Ishikawa (cell line): ENCODE measurements at regions not wholly inside any gene's neighbourhood (a gene's known extent, or its start where the extent isn't known, plus 50 kb on each side); places are given as distances from the start of the nearest gene placed in this dataset.

Experiments used
- CEBPB ChIP-seq: IDR thresholded peaks from 2 replicates; pipeline ENCODE4 v1.6.1; 2012
- CREB1 ChIP-seq: IDR thresholded peaks from 2 replicates; pipeline ENCODE4 v1.6.1; 2012; ENCODE audit warnings: low read depth
- EGR1 ChIP-seq: IDR thresholded peaks from 2 replicates; pipeline ENCODE4 v1.6.1; 2012
- EP300 ChIP-seq: IDR thresholded peaks from 2 replicates; pipeline ENCODE4 v1.6.1; 2012; ENCODE audit warnings: borderline replicate concordance
- FOXM1 ChIP-seq: IDR thresholded peaks from 2 replicates; pipeline ENCODE4 v1.6.1; 2012; ENCODE audit warnings: low read depth, borderline replicate concordance
- NFIC ChIP-seq: IDR thresholded peaks from 2 replicates; pipeline ENCODE4 v1.6.1; 2012
- RAD21 ChIP-seq: IDR thresholded peaks from 2 replicates; pipeline ENCODE4 v1.6.1; 2012; ENCODE audit warnings: low read depth
- TAF1 ChIP-seq: IDR thresholded peaks from 2 replicates; pipeline ENCODE4 v1.6.1; 2012; ENCODE audit warnings: low read depth, mild to moderate bottlenecking
- TCF12 ChIP-seq: IDR thresholded peaks from 2 replicates; pipeline ENCODE4 v1.6.1; 2012; ENCODE audit warnings: low read depth
- TEAD4 ChIP-seq: IDR thresholded peaks from 2 replicates; pipeline ENCODE4 v1.6.1; 2012
- YY1 ChIP-seq: IDR thresholded peaks from 2 replicates; pipeline ENCODE4 v1.6.1; 2012; ENCODE audit warnings: low read depth
- ZBTB7A ChIP-seq: IDR thresholded peaks from 2 replicates; pipeline ENCODE4 v1.6.1; 2012; ENCODE audit warnings: low read depth
- TF ChIP-seq, protein P1 (sequence below): IDR thresholded peaks from 2 replicates; pipeline ENCODE4 v1.6.1; 2012
- TF ChIP-seq, protein P2 (sequence below): IDR thresholded peaks from 2 replicates; pipeline ENCODE4 v1.6.1; 2012
- TF ChIP-seq, protein P3 (sequence below): IDR thresholded peaks from 2 replicates; pipeline ENCODE4 v1.6.1; 2012; ENCODE audit warnings: low read depth, mild to moderate bottlenecking

DNA sequence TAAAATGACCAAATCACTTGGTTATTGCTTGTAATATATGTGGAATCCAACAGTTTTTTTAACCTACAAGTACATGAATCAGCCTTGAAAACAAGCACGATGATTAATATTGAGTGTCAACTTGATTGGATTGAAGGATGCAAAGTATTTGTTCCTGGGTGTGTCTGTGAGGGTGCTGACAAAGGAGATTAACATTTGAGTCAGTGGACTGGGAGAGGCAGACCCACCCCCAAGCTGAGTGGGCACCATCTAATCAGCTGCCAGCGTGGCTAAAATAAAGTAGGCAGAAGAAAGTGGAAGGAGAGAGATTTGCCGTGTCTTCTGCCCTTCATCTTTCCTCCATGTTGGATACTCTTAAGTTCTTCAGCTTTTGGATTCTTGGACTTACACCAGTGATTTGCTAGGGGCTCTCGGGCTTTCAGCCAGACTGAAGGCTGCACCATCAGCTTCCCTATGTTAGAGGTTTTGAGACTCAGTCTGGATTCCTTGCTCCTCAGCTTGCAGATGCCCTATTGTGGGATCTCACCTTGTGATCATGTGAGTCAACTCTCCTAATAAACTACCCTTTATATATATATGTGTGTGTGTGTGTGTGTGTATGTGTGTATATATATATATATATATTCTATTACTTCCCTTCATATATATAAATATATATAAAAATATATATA lies 118.4 kb upstream of the WDR11 start:
- TF ChIP-seq EGR1 (no peak), EP300 (no peak), YY1 (no peak), NFIC (no peak), TEAD4 (no peak), CREB1 (no peak), CEBPB (no peak), TAF1 (no peak), TCF12 (no peak), RAD21 (no peak), FOXM1 (no peak), ZBTB7A (no peak)
- TF ChIP-seq, protein P1, sequence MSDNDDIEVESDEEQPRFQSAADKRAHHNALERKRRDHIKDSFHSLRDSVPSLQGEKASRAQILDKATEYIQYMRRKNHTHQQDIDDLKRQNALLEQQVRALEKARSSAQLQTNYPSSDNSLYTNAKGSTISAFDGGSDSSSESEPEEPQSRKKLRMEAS, result no peak
- TF ChIP-seq, protein P2, sequence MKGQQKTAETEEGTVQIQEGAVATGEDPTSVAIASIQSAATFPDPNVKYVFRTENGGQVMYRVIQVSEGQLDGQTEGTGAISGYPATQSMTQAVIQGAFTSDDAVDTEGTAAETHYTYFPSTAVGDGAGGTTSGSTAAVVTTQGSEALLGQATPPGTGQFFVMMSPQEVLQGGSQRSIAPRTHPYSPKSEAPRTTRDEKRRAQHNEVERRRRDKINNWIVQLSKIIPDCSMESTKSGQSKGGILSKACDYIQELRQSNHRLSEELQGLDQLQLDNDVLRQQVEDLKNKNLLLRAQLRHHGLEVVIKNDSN, result no peak
- TF ChIP-seq, protein P3, sequence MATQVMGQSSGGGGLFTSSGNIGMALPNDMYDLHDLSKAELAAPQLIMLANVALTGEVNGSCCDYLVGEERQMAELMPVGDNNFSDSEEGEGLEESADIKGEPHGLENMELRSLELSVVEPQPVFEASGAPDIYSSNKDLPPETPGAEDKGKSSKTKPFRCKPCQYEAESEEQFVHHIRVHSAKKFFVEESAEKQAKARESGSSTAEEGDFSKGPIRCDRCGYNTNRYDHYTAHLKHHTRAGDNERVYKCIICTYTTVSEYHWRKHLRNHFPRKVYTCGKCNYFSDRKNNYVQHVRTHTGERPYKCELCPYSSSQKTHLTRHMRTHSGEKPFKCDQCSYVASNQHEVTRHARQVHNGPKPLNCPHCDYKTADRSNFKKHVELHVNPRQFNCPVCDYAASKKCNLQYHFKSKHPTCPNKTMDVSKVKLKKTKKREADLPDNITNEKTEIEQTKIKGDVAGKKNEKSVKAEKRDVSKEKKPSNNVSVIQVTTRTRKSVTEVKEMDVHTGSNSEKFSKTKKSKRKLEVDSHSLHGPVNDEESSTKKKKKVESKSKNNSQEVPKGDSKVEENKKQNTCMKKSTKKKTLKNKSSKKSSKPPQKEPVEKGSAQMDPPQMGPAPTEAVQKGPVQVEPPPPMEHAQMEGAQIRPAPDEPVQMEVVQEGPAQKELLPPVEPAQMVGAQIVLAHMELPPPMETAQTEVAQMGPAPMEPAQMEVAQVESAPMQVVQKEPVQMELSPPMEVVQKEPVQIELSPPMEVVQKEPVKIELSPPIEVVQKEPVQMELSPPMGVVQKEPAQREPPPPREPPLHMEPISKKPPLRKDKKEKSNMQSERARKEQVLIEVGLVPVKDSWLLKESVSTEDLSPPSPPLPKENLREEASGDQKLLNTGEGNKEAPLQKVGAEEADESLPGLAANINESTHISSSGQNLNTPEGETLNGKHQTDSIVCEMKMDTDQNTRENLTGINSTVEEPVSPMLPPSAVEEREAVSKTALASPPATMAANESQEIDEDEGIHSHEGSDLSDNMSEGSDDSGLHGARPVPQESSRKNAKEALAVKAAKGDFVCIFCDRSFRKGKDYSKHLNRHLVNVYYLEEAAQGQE, result no peak

DNA sequence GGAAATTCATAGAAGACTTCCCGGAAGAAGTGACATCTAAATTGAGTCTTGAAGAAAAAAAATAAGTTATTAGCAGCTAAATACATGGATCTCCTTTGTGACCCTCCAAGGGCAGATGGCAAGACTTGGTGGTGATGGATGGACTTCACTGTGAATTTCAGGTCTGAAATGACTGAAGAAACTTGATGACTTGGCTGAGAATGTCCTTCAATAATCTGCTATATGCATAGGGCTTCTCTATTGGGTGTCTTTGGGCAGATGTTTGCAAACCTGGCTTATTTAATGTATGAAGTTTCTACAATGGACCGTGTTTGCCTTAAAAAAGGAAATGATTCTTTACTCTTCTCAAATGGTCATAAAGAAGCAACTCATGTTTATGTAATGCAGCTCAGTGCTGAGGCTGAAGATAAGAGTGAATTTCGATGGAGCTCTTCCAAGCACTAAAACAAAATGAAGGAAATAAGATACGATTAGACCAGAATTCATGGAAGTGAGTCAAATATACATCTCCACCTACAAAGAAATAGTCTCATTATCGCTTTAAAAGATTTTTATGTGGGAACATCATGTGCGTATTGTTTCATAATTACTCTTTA lies 116.6 kb upstream of the WDR11 start:
- TF ChIP-seq RAD21 (no peak), TEAD4 (no peak), TAF1 (no peak), TCF12 (no peak), CEBPB (no peak), EP300 (no peak), FOXM1 (no peak)
- TF ChIP-seq, protein P2, result no peak

DNA sequence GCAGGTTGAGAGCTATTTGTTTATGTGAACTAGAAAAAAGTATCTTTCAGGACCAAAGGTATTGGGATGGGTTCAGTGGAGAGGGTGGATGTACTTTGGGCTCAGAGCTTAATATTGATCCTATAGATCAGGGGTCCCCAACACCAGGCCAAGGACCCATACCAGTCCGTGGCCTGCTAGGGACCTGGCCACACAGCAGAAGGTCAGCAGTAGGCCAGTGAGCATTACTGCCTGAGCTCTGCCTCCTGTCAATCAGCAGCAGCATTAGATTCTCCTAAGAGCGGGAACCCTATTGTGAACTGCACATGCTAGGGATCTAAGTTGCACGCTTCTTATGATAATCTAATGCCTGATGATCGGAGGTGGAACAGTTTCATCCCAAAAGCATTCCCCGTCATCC lies 115.8 kb upstream of the WDR11 start:
- TF ChIP-seq YY1, result no peak
- TF ChIP-seq CEBPB, result no peak
- TF ChIP-seq EP300, result no peak
- TF ChIP-seq, protein P3, result no peak
- no peak for TF ChIP-seq CREB1
- no peak for TF ChIP-seq EGR1
- TF ChIP-seq RAD21, result no peak
- TF ChIP-seq TCF12, result no peak
- no peak for TF ChIP-seq TAF1
- no peak for TF ChIP-seq NFIC
- no peak for TF ChIP-seq TEAD4
- TF ChIP-seq FOXM1, result no peak
- TF ChIP-seq, protein P2, result no peak
- TF ChIP-seq ZBTB7A, result no peak
- TF ChIP-seq, protein P1, result no peak

DNA sequence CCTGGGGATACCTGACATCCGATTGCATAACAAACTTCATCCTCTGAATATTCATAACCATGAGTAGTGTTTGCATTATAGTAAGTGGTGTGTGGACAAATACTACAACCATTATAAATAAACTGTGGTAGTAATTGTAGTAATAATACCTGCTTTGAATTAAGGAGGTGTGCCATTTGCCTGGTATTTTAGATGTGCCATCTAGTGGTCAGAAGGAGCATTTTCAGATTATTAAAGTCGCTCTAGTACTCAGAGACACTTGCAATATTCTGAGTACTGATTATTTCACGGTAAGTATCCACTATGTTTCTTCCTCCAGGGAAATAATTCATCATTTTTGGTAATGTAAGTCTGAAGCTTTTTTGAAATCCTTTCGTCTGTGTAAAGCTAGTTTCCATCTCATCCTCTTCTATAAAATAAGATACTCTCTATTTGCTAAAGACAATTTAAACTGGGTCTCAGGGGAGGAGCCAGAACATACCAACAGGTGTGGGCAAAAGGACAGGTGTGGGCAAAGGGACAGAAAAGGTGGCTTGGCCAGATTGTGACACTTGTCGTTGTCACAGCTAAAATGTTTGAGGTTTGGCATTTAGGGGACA lies 115.3 kb upstream of the WDR11 start:
- TF ChIP-seq YY1, result no peak
- peak; percentile 65 for TF ChIP-seq RAD21
- TF ChIP-seq TEAD4, result peak; percentile 68
- no peak for TF ChIP-seq ZBTB7A

DNA sequence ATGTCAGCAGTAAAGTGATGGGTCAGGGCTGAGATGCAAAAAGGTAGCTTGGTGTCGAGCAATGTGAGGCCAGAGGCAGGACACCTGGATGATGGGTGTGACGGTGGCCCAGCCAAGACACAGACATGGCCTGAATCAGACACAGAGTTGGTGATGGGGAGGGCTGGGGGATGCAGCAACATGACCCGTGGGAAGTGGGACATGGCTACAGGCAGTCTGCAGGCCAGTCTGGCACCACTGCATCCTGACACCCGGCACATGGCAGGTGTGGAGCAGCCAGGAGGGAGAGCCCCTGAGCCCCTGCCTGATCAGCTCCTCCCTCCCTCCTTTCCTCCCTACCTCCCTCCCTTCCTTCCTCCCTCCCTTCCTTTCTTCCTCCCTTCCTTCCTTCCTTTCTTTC lies 114.8 kb upstream of the WDR11 start:
- TF ChIP-seq, protein P3, result no peak
- TF ChIP-seq, protein P1, result no peak
- TF ChIP-seq YY1, result no peak
- TF ChIP-seq TCF12, result no peak
- TF ChIP-seq FOXM1, result no peak
- TF ChIP-seq CEBPB, result no peak
- TF ChIP-seq ZBTB7A, result no peak
- TF ChIP-seq RAD21, result no peak
